HFF-Myc (cell line): ENCODE measurements at regions not wholly inside any gene's neighbourhood (a gene's known extent, or its start where the extent isn't known, plus 50 kb on each side); places are given as distances from the start of the nearest gene placed in this dataset.
"Not testable (repeated sequence)": the region's sequence is repeated elsewhere in the genome, so short reads cannot be mapped to it uniquely, and the experiment has no call there.

ENCODE experiments used
- DNase-seq: peaks from one replicate; pipeline ENCODE4 v3.0.0-alpha.2; 2011; ENCODE audit warnings: low read depth; ENCODE audit errors: extremely low read depth
- H3K4me3 ChIP-seq: replicated peaks from 2 replicates; pipeline ENCODE4 v1.5.1; 2011; ENCODE audit warnings: low read depth, mild to moderate bottlenecking, control low read depth, low read length
- TF ChIP-seq, protein P1 (sequence below): IDR thresholded peaks from 2 replicates; pipeline ENCODE4 v1.5.1; 2012; ENCODE audit warnings: mild to moderate bottlenecking, low read depth, low read length, control low read depth; ENCODE audit errors: missing control alignments

DNA sequence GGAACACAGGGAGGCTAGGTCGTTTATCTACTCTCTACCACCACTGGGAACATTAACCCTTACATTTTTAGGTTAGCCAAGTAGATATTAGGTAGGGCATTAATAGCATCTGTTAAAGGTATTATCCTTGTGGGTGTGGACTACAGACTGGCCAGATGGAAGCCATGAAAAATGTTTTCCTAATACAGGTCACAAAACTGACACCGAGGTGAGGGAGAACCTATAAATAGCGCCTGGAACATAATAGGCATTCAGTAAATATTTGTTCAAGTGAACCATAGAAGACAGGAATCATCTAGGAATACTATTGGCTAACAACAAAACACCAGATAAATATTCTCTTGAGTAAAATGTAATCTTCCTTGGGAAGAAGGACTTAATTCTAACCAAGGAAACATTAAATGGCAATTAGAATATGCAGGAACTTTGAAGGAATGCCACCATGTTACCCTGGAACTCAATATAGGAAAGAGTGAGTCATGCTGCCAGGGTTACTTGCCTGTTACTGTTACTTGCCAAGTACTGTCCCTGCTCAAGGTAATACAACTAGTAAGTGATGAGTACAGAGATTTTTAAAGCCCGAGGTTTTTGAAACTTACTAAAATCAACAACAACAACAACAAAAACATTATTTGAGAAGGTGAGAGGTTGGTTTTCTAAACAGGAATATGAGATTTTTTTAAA is 79.0 kb downstream of the SOX3 start:
- TF ChIP-seq, protein P1, sequence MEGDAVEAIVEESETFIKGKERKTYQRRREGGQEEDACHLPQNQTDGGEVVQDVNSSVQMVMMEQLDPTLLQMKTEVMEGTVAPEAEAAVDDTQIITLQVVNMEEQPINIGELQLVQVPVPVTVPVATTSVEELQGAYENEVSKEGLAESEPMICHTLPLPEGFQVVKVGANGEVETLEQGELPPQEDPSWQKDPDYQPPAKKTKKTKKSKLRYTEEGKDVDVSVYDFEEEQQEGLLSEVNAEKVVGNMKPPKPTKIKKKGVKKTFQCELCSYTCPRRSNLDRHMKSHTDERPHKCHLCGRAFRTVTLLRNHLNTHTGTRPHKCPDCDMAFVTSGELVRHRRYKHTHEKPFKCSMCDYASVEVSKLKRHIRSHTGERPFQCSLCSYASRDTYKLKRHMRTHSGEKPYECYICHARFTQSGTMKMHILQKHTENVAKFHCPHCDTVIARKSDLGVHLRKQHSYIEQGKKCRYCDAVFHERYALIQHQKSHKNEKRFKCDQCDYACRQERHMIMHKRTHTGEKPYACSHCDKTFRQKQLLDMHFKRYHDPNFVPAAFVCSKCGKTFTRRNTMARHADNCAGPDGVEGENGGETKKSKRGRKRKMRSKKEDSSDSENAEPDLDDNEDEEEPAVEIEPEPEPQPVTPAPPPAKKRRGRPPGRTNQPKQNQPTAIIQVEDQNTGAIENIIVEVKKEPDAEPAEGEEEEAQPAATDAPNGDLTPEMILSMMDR: no peak
- DNase-seq: no peak
- H3K4me3 ChIP-seq: no peak overlapping the region

DNA sequence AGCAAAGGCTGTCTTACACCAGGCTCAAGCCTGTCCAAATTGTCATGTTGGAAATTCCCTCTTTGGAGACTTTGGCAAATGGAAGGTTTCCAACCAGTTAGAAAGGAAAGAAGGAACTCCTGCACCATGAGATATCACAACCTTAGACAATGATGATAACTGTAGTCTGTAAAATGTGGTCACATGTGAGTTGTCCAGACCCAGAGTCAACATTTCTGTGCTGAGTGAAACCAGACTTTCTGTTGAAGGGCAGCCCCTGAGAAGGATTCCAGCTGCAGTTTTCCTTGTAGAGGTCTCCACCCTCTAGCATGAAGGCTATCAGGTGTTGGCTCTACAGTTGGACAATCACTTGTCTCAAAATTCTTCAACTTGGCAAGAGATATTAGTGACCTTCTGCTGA is 82.4 kb downstream of the SOX3 start:
- no peak for DNase-seq
- TF ChIP-seq, protein P1: no peak
- no peak overlapping the region for H3K4me3 ChIP-seq

DNA sequence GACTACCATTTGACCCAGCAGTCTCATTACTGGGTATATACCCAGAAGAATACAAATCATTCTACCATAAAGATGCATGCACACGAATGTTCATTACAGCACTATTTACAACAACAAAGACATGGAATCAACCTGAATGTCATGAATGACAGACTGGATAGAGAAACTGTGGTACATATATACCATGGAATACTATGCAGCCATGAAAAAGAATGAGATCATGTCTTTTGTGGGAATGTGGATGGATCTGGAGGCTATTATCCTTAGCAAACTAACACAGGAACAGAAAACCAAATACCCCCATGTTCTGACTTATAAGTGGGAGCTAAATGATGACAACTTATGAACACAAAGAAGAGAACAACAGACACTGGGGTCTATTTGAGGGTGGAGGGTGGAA is 102.7 kb downstream of the SOX3 start:
- H3K4me3 ChIP-seq, DNase-seq: not testable (repeated sequence)

DNA sequence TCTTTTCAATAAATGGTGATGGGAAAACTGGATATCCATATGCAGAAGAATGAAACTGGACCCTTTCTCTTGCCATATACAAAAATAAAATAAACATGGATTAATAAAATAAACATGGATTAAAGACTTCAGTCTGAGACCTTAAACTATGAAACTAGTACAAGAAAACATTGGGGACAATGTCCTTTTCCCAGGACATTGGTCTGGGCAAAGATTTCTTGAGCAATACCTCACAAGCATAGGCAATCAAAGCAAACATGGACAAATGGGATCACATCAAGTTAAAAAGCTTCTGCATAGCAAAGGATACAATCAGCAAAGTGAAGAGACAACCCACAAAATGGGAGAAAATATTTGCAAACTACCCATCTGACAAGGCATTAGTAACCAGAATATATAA is 108.5 kb downstream of the SOX3 start:
- H3K4me3 ChIP-seq, DNase-seq: not testable (repeated sequence)

DNA sequence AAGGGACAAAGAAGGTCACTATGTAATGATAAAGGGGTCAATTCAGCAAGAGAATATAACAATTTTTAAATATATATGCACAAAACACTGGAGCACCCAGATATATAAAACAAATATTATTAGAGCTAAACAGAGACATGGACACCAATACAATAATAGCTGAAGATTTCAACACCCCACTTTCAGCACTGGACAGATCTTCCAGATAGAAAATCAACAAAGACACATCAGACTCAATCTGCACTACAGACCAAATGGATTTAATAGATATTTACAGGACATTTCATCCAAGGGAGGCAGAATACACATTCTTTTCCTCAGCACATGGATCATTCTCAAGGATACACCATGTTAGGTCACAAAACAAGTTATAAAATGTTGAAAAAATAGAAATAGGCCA is 111.4 kb downstream of the SOX3 start:
- no peak for DNase-seq
- no peak overlapping the region for H3K4me3 ChIP-seq
- TF ChIP-seq, protein P1: no peak

DNA sequence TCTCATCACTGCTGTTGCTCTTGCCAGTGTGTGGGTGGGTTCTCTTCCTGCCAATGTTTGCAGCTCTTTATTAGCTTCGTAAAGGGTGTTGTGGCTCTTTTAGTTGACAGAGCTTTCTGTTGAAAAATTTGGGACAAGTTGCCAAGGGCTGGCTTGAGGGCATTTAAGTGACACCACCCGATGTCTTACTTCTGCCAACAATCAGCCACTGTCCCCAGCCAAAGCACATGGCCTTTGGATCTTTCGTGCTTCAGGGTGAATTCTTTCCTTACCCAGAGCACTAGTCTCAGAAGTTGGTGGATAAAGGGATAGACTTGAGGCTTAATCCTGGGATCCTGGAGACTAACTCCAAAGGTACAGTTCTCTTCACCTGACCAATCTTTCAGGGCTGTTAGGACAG is 113.6 kb downstream of the SOX3 start:
- H3K4me3 ChIP-seq: no peak overlapping the region
- TF ChIP-seq, protein P1: no peak
- DNase-seq: no peak

DNA sequence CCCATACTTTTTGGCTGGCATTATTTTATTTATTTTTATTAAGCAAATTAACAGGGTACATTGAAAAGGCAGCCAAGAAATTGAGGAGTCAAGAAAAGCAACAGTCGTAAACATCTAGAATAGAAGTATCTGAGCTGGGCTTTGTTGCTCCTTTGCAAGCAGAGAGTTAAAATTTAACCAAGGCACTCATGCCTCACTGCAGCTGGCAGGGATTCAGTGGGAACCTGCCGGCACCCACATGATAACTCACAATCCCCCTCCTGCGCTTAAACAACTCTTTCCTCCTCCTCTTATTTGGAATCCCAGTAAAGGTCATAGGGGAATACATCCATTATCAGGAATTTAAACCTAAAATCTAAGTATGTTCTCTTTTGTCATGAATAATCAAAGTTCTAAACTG is 115.5 kb downstream of the SOX3 start:
- no peak overlapping the region for H3K4me3 ChIP-seq
- no peak for DNase-seq

DNA sequence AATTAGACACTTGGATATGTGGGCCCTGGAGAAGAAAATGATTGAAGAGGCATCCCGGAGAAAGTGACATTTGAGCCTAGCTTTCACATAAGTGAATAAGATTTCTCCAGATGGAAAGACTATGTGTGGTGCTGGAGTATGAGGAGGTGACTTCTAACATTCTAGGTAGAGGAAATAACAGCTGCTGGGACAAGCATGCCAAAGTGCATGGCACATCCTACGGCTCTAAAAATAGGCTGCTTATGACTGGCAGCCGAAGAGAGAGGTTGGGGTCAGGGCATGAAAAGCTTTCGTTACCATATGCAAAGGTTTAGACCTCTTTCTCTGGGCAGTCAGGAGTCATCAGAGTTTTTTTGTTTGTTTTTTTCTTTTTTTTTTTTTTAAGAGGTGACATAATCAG is 142.0 kb downstream of the SOX3 start:
- no peak overlapping the region for H3K4me3 ChIP-seq
- TF ChIP-seq, protein P1: no peak
- DNase-seq: no peak

More for the DNA sequence above, 115.5 kb downstream of the SOX3 start:
- TF ChIP-seq, protein P1: no peak
